ENCODE measurements at regions not wholly inside any gene's neighbourhood (a gene's known extent, or its start where the extent isn't known, plus 50 kb on each side); places are given as distances from the start of the nearest gene placed in this dataset.
A peak's percentile ranks its signal among the peaks of the same experiment; 100 is the strongest.

GRCh38 chr5:68099327-68099726, 116.2 kb upstream of the PIK3R1 start:
- no peak overlapping the region for H3K27ac Mint-ChIP-seq
- H3K36me3 Mint-ChIP-seq (ENCODE audit: low read depth): no peaks in the 10 kb centered on the region
- H3K4me3 Mint-ChIP-seq: no peak overlapping the region
- H3K9me3 Mint-ChIP-seq: peaks cover 25% of the 10 kb centered on the region
- intact Hi-C loops (cut with micrococcal nuclease): no loop called here
- H3K27me3 Mint-ChIP-seq: no peaks in the 10 kb centered on the region
- no peaks in the 10 kb centered on the region for H3K4me1 Mint-ChIP-seq (ENCODE audit: low read depth)

GRCh38 chr5:68093455-68094159, 121.9 kb upstream of the PIK3R1 start:
- H3K4me1 Mint-ChIP-seq (ENCODE audit: low read depth): peaks cover 5% of the 10 kb centered on the region
- no peak overlapping the region for H3K27ac Mint-ChIP-seq
- H3K36me3 Mint-ChIP-seq (ENCODE audit: low read depth): no peaks in the 10 kb centered on the region
- peaks cover 20% of the 10 kb centered on the region for H3K9me3 Mint-ChIP-seq
- intact Hi-C loops (cut with micrococcal nuclease): no loop called here
- H3K27me3 Mint-ChIP-seq: no peaks in the 10 kb centered on the region
- H3K4me3 Mint-ChIP-seq: no peak overlapping the region

GRCh38 chr5:68088302-68088701, 127.3 kb upstream of the PIK3R1 start:
- peaks cover 8% of the 10 kb centered on the region for H3K9me3 Mint-ChIP-seq

DNA sequence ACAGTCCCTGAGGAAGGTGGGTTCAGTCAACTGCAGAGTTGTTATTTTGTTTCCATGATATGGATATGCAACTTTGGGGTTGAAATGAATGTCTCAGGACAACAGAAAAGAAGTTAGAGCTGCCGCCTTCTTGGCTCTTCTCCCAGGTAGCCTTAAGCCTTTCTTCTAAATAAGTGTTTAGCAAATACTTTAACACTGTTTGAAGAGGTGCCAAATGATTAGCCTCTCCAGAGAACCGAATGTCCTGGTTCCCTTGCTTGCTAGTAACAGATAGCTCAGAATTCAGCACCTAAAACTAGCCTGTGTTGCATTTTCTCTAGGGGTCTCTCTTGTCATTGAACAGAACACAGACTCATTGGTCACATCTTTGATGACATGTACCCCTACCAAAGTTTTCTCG, 127.7 kb upstream of the PIK3R1 start:
- intact Hi-C loops (cut with micrococcal nuclease): no loop called here
- H3K4me3 Mint-ChIP-seq: no peak overlapping the region
- H3K9me3 Mint-ChIP-seq: peaks cover 8% of the 10 kb centered on the region
- peaks cover 10% of the 10 kb centered on the region for H3K4me1 Mint-ChIP-seq (ENCODE audit: low read depth)
- H3K27me3 Mint-ChIP-seq: no peaks in the 10 kb centered on the region
- no peak overlapping the region for H3K27ac Mint-ChIP-seq
- no peaks in the 10 kb centered on the region for H3K36me3 Mint-ChIP-seq (ENCODE audit: low read depth)

More at GRCh38 chr5:68088302-68088701, 127.3 kb upstream of the PIK3R1 start:
- intact Hi-C loops (cut with micrococcal nuclease): no loop called here
- H3K4me1 Mint-ChIP-seq (ENCODE audit: low read depth): peaks cover 10% of the 10 kb centered on the region
- no peaks in the 10 kb centered on the region for H3K36me3 Mint-ChIP-seq (ENCODE audit: low read depth)
- no peak overlapping the region for H3K4me3 Mint-ChIP-seq
- no peak overlapping the region for H3K27ac Mint-ChIP-seq
- no peaks in the 10 kb centered on the region for H3K27me3 Mint-ChIP-seq

DNA sequence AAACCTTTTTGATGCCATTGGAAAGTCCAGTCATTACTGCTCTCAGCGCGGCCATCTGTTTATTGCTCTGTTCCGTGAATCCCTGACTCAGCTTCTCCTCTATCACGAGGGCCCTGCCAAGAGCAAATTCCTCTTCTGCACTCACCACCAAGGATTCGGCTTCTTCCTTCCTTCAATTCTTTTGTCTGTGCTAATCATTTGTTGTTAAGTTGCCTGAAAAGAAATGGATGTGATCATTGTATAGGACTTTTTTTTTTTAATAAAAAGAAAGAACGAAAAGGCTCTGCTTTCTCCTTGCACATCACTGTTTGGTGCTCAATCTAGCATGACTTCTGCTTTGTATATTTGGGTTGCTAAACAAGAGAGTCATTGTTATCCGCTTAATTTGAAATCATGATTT, 128.7 kb upstream of the PIK3R1 start:
- Mint-ChIP-seq H3K4me1 (ENCODE audit: low read depth) (peaks cover 10% of the 10 kb centered on the region), H3K9me3 (peaks cover 8% of the 10 kb centered on the region), H3K4me3 (no peak overlapping the region), H3K27me3 (no peaks in the 10 kb centered on the region), H3K27ac (peak overlapping the region; percentile 39), H3K36me3 (ENCODE audit: low read depth) (no peaks in the 10 kb centered on the region)
- intact Hi-C loops (cut with micrococcal nuclease): no loop called here

- H3K4me1 Mint-ChIP-seq (ENCODE audit: low read depth): peaks cover 10% of the 10 kb centered on the region
- intact Hi-C loops (cut with micrococcal nuclease): no loop called here
- no peaks in the 10 kb centered on the region for H3K27me3 Mint-ChIP-seq
- H3K4me3 Mint-ChIP-seq: no peak overlapping the region
- no peaks in the 10 kb centered on the region for H3K36me3 Mint-ChIP-seq (ENCODE audit: low read depth)
- H3K27ac Mint-ChIP-seq: peak overlapping the region; percentile 39
- peaks cover 8% of the 10 kb centered on the region for H3K9me3 Mint-ChIP-seq
Observed at GRCh38 chr5:68086439-68086838, 129.1 kb upstream of the PIK3R1 start.

DNA sequence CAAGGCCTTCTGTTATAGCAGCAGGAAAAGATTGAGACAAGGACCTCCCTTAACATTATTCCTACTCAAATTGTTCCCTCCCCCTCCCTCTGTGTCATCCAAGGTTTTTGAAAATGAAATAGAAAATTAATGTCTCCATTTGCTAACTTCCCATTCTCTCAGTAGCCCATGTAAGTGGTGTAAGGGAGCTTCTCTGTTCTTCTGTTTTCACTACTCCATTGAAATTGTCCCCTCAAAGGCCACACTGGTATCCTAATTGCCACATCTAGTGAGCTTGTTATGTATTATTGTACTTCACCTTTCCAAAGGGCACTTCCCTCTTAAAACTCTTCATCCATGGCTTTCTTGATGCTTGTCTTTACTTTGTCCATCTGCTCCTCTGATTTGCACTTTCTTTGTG, 131.2 kb upstream of the PIK3R1 start:
- H3K36me3 Mint-ChIP-seq (ENCODE audit: low read depth): no peaks in the 10 kb centered on the region
- H3K27me3 Mint-ChIP-seq: no peaks in the 10 kb centered on the region
- intact Hi-C loops (cut with micrococcal nuclease): no loop called here
- peaks cover 5% of the 10 kb centered on the region for H3K4me1 Mint-ChIP-seq (ENCODE audit: low read depth)
- H3K9me3 Mint-ChIP-seq: no peaks in the 10 kb centered on the region
- H3K27ac Mint-ChIP-seq: no peak overlapping the region
- no peak overlapping the region for H3K4me3 Mint-ChIP-seq

DNA sequence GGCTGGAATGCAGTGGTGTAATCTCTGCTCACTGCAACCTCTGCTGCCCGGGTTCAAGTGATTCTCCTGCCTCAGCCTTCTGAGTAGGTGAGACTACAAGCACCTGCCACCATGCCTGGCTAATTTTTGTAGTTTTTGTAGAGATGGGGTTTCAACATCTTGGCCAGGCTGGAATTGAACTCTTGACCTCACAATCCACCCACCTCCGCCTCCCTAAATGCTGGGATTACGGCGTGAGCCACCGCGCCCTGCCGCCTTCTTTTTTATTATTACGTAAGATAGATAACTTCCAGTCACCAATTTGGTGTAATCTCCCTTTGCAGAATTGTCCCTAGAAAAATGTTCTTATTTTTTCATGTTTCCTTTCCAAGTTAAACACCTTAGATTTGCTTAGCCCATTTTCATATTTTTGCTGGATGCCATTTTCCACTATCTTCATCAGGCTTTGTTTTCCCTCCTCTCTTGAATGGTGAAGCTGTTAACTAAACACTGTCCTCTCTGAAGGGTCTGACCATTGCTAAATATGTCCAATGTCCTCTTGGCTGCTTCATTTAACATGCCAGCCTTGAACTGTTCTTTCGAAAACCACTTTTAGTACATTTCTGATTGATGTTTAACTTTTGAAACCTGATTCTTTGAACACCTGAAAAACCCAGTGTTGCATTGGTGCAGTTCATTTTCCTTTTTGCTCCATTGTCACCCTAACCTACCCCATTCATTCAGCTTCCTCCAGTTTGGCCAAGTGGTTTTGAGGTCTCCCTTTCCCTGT, 135.1 kb upstream of the PIK3R1 start:
- H3K27ac Mint-ChIP-seq: no peak overlapping the region
- no peaks in the 10 kb centered on the region for H3K9me3 Mint-ChIP-seq
- peaks cover 2% of the 10 kb centered on the region for H3K27me3 Mint-ChIP-seq
- no peaks in the 10 kb centered on the region for H3K36me3 Mint-ChIP-seq (ENCODE audit: low read depth)
- no peaks in the 10 kb centered on the region for H3K4me1 Mint-ChIP-seq (ENCODE audit: low read depth)
- no peak overlapping the region for H3K4me3 Mint-ChIP-seq
- intact Hi-C loops (cut with micrococcal nuclease): no loop called here

GRCh38 chr5:68077349-68077894, 138.1 kb upstream of the PIK3R1 start:
- intact Hi-C loops (cut with micrococcal nuclease): no loop called here
- Mint-ChIP-seq H3K4me3 (no peak overlapping the region), H3K4me1 (ENCODE audit: low read depth) (peaks cover 9% of the 10 kb centered on the region), H3K36me3 (ENCODE audit: low read depth) (no peaks in the 10 kb centered on the region), H3K27ac (peak overlapping the region; percentile 36), H3K9me3 (no peaks in the 10 kb centered on the region), H3K27me3 (peaks cover 2% of the 10 kb centered on the region)

DNA sequence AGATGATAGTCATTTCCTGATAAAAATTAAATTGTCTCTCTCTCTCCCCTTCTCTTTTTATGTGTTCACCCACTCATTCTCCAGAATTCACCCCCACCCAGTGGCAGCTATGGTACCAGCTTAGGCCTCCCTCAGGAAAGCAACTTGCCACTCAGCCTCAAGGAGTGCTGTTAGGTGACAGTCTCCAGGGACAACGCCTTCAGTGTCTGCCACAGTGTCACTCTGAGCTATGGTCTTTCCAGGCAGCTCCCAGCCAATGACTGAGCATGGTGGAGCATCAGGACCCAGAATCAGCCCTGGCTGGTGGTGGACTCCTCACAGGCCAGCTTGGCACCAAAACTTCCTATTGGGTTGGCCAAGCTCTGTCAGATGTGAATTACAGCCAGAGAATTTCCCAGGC, 140.9 kb upstream of the PIK3R1 start:
- no peaks in the 10 kb centered on the region for H3K36me3 Mint-ChIP-seq (ENCODE audit: low read depth)
- peaks cover 2% of the 10 kb centered on the region for H3K27me3 Mint-ChIP-seq
- H3K4me3 Mint-ChIP-seq: no peak overlapping the region
- intact Hi-C loops (cut with micrococcal nuclease): no loop called here
- no peaks in the 10 kb centered on the region for H3K9me3 Mint-ChIP-seq
- H3K4me1 Mint-ChIP-seq (ENCODE audit: low read depth): peaks cover 9% of the 10 kb centered on the region
- no peak overlapping the region for H3K27ac Mint-ChIP-seq

DNA sequence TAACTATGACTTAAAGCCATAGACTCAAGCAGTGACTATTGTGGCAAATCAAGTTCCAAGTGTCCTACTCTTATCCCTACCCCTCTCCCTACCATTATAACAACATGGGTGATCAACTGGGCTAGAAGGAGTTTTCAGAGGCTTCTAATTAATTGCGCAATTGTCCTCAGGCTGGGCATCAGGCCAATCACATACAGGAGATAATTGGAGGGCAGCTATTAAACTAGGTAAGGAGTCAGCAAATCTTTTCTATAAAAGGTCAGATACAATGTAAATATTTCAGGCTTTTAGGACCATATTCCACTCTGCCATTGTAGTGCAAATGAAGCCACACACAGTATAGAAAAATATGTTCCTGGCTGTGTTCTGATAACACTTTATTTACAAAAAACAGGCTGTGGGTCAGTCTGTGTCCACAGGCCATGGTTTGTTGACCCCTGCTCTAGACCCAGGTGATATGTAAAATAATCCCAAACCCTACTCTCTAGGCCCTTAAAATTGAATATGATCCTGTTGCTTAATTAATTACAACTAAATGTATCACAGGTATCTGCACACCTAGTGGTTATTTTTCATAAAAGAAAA, 141.4 kb upstream of the PIK3R1 start:
- H3K9me3 Mint-ChIP-seq: no peaks in the 10 kb centered on the region
- no peak overlapping the region for H3K4me3 Mint-ChIP-seq
- intact Hi-C loops (cut with micrococcal nuclease): no loop called here
- H3K36me3 Mint-ChIP-seq (ENCODE audit: low read depth): no peaks in the 10 kb centered on the region
- no peak overlapping the region for H3K27ac Mint-ChIP-seq
- H3K4me1 Mint-ChIP-seq (ENCODE audit: low read depth): peaks cover 9% of the 10 kb centered on the region
- H3K27me3 Mint-ChIP-seq: peaks cover 2% of the 10 kb centered on the region

- Mint-ChIP-seq H3K36me3 (ENCODE audit: low read depth) (no peaks in the 10 kb centered on the region), H3K4me3 (no peak overlapping the region), H3K9me3 (no peaks in the 10 kb centered on the region), H3K27ac (no peak overlapping the region), H3K27me3 (peaks cover 2% of the 10 kb centered on the region), H3K4me1 (ENCODE audit: low read depth) (peaks cover 21% of the 10 kb centered on the region)
- intact Hi-C loops (cut with micrococcal nuclease): no loop called here
Observed at GRCh38 chr5:68071736-68072135, 143.8 kb upstream of the PIK3R1 start.

DNA sequence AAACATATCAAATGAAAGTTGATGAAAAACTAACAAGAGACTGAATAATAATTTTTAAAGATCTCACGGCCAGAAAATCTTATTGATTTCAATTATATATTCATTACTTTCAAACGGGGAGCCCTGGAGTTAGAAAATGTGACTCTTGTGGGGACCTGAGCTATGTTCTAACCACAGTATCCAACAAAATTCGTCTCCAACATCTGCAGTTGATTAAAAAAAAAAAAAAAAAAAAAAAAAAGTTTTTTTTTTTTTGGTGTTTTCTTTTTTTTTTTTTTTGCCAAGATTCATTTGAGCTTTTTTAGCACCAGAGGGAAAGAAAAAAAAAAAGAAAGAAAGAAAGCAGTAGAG, 144.3 kb upstream of the PIK3R1 start:
- Mint-ChIP-seq H3K4me1 (ENCODE audit: low read depth) (peaks cover 21% of the 10 kb centered on the region), H3K9me3 (peaks cover 1% of the 10 kb centered on the region), H3K27ac (no peak overlapping the region), H3K36me3 (ENCODE audit: low read depth) (no peaks in the 10 kb centered on the region), H3K4me3 (no peak overlapping the region), H3K27me3 (peaks cover 2% of the 10 kb centered on the region)
- intact Hi-C loops (cut with micrococcal nuclease): no loop called here

GRCh38 chr5:68070591-68071281, 144.8 kb upstream of the PIK3R1 start:
- H3K9me3 Mint-ChIP-seq: peaks cover 6% of the 10 kb centered on the region
- no peak overlapping the region for H3K4me3 Mint-ChIP-seq
- H3K27me3 Mint-ChIP-seq: peaks cover 1% of the 10 kb centered on the region
- H3K27ac Mint-ChIP-seq: no peak overlapping the region
- intact Hi-C loops (cut with micrococcal nuclease): no loop called here
- peaks cover 21% of the 10 kb centered on the region for H3K4me1 Mint-ChIP-seq (ENCODE audit: low read depth)
- H3K36me3 Mint-ChIP-seq (ENCODE audit: low read depth): no peaks in the 10 kb centered on the region
